ENCODE measurements at regions not wholly inside any gene's neighbourhood (a gene's known extent, or its start where the extent isn't known, plus 50 kb on each side); places are given as distances from the start of the nearest gene placed in this dataset.

- TF ChIP-seq CEBPB (IDR thresholded peaks at IDR 0.05) (no peak), ZFP36 (IDR thresholded peaks at IDR 0.05; ENCODE audit: borderline replicate concordance, partially characterized antibody) (no peak), CTCF (IDR thresholded peaks at IDR 0.05) (no peak), SMC3 (IDR thresholded peaks at IDR 0.05) (no peak), POLR2A (IDR thresholded peaks at IDR 0.05; ENCODE audit: low read length) (no peak), MAX (IDR thresholded peaks at IDR 0.05) (no peak)
Observed at GRCh38 chr3:163166197-163166596, 1669.6 kb downstream of the OTOL1 start.

Measured in A549 (cell line).